ENCODE measurements at regions not wholly inside any gene's neighbourhood (a gene's known extent, or its start where the extent isn't known, plus 50 kb on each side); places are given as distances from the start of the nearest gene placed in this dataset.

- Histone ChIP-seq H3K4me1 (replicated peaks in 1 of 2; ENCODE audit: control insufficient read depth in 2 of 2, insufficient read depth in 2 of 2, low read length in 2 of 2) (peaks cover 0 to under 1% of the 10 kb centered on the region in 2 experiments; a peak in 3 of 5 replicates), H2AFZ (ENCODE audit: low read depth, low read length) (no peak overlapping the region), H3K4me2 (ENCODE audit: insufficient read depth, low read length) (no peak overlapping the region), H3K79me2 (ENCODE audit: control insufficient read depth, insufficient read depth, low read length) (no peaks in the 10 kb centered on the region), H3K9me1 (ENCODE audit: control insufficient read depth, insufficient read depth, low read length) (no peaks in the 10 kb centered on the region), H3K27ac (ENCODE audit: extremely low read depth, low read depth, low read length) (no peak overlapping the region), H3K36me3 (ENCODE audit: control insufficient read depth, insufficient read depth, low read length) (no peaks in the 10 kb centered on the region), H3K9ac (ENCODE audit: insufficient read depth in 1 of 2, low read depth in 2 of 2, low read length in 2 of 2) (no peak overlapping the region), H3K9me3 (replicated peaks; ENCODE audit: control insufficient read depth, insufficient read depth, low read depth, low read length) (no peaks in the 10 kb centered on the region), H3K27me3 (ENCODE audit: control insufficient read depth in 2 of 2, insufficient read depth in 2 of 2, low read length in 2 of 2) (no peaks in the 10 kb centered on the region; a peak in 1 of 5 replicates), H4K20me1 (replicated peaks; ENCODE audit: control insufficient read depth, insufficient read depth, low read length) (no peaks in the 10 kb centered on the region), H3K4me3 (no peak overlapping the region)
- TF ChIP-seq, protein P1, sequence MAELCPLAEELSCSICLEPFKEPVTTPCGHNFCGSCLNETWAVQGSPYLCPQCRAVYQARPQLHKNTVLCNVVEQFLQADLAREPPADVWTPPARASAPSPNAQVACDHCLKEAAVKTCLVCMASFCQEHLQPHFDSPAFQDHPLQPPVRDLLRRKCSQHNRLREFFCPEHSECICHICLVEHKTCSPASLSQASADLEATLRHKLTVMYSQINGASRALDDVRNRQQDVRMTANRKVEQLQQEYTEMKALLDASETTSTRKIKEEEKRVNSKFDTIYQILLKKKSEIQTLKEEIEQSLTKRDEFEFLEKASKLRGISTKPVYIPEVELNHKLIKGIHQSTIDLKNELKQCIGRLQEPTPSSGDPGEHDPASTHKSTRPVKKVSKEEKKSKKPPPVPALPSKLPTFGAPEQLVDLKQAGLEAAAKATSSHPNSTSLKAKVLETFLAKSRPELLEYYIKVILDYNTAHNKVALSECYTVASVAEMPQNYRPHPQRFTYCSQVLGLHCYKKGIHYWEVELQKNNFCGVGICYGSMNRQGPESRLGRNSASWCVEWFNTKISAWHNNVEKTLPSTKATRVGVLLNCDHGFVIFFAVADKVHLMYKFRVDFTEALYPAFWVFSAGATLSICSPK (IDR thresholded peaks at IDR 0.05; ENCODE audit: borderline replicate concordance), result no peak
- TF ChIP-seq CBFA2T3 (IDR thresholded peaks at IDR 0.05) (no peak), DPF2 (IDR thresholded peaks at IDR 0.05) (no peak), PRPF4 (IDR thresholded peaks at IDR 0.05; ENCODE audit: insufficient read depth, low read depth, low read length, poor library complexity, severe bottlenecking) (no peak), MED1 (CRISPR knock-in tag; IDR thresholded peaks at IDR 0.05; ENCODE audit: borderline replicate concordance) (no peak), NCOA2 (IDR thresholded peaks at IDR 0.05; ENCODE audit: partially characterized antibody in 2 of 2) (no peak), ZNF699 (CRISPR knock-in tag; IDR thresholded peaks at IDR 0.05; ENCODE audit: insufficient replicate concordance) (no peak), SREBF1 (IDR thresholded peaks at IDR 0.05; ENCODE audit: borderline replicate concordance, low read depth, low read length) (no peak), GATA2 (CRISPR knock-in tag; IDR thresholded peaks at IDR 0.05) (no peak)
- TF ChIP-seq, protein P2, sequence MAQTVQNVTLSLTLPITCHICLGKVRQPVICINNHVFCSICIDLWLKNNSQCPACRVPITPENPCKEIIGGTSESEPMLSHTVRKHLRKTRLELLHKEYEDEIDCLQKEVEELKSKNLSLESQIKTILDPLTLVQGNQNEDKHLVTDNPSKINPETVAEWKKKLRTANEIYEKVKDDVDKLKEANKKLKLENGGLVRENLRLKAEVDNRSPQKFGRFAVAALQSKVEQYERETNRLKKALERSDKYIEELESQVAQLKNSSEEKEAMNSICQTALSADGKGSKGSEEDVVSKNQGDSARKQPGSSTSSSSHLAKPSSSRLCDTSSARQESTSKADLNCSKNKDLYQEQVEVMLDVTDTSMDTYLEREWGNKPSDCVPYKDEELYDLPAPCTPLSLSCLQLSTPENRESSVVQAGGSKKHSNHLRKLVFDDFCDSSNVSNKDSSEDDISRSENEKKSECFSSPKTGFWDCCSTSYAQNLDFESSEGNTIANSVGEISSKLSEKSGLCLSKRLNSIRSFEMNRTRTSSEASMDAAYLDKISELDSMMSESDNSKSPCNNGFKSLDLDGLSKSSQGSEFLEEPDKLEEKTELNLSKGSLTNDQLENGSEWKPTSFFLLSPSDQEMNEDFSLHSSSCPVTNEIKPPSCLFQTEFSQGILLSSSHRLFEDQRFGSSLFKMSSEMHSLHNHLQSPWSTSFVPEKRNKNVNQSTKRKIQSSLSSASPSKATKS (CRISPR knock-in tag; IDR thresholded peaks at IDR 0.05), result no peak
- TF ChIP-seq, protein P3, sequence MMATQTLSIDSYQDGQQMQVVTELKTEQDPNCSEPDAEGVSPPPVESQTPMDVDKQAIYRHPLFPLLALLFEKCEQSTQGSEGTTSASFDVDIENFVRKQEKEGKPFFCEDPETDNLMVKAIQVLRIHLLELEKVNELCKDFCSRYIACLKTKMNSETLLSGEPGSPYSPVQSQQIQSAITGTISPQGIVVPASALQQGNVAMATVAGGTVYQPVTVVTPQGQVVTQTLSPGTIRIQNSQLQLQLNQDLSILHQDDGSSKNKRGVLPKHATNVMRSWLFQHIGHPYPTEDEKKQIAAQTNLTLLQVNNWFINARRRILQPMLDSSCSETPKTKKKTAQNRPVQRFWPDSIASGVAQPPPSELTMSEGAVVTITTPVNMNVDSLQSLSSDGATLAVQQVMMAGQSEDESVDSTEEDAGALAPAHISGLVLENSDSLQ (IDR thresholded peaks at IDR 0.05), result no peak
- FAIRE-seq (no peak), ATAC-seq (no peak), DNase-seq (ENCODE audit: extremely low read depth in 1 of 4, low spot score in 3 of 4) (no peak)
- ChIA-PET POLR2A (no interaction called here), CTCF (ENCODE audit: low intra/inter-chr PET ratio) (no interaction called here)
- 93% methylated on average over 3 of the region's 3 CpGs for WGBS (ENCODE audit: insufficient coverage, low coverage, missing lambda C conversion rate)
- intact Hi-C loops (cut with micrococcal nuclease) (no loop called here), in situ Hi-C loops (cut with MboI) (no loop called here)
- no TSS peak for BruUV-seq (replicated peaks)
These were observed 264.7 kb downstream of the PTTG2 start for GRCh38 chr4:38224850-38225249.

All from K562 (cell line).